Fibroblast of pulmonary artery (primary cell): ENCODE measurements at regions not wholly inside any gene's neighbourhood (a gene's known extent, or its start where the extent isn't known, plus 50 kb on each side); places are given as distances from the start of the nearest gene placed in this dataset.

Experiments used
- DNase-seq: peaks from one replicate; pipeline ENCODE4 v3.0.0-alpha.2; 2010; ENCODE audit warnings: low read depth
- H3K4me3 ChIP-seq: replicated peaks from 2 replicates; pipeline ENCODE4 v1.5.1; 2011; ENCODE audit warnings: low read depth, mild to moderate bottlenecking, control low read depth, low read length, moderate library complexity
- TF ChIP-seq, protein P1 (sequence below): IDR thresholded peaks from 2 replicates; pipeline ENCODE4 v1.5.1; 2011; ENCODE audit warnings: mild to moderate bottlenecking, control low read depth, low read length, inconsistent platforms; ENCODE audit errors: missing control alignments

DNA sequence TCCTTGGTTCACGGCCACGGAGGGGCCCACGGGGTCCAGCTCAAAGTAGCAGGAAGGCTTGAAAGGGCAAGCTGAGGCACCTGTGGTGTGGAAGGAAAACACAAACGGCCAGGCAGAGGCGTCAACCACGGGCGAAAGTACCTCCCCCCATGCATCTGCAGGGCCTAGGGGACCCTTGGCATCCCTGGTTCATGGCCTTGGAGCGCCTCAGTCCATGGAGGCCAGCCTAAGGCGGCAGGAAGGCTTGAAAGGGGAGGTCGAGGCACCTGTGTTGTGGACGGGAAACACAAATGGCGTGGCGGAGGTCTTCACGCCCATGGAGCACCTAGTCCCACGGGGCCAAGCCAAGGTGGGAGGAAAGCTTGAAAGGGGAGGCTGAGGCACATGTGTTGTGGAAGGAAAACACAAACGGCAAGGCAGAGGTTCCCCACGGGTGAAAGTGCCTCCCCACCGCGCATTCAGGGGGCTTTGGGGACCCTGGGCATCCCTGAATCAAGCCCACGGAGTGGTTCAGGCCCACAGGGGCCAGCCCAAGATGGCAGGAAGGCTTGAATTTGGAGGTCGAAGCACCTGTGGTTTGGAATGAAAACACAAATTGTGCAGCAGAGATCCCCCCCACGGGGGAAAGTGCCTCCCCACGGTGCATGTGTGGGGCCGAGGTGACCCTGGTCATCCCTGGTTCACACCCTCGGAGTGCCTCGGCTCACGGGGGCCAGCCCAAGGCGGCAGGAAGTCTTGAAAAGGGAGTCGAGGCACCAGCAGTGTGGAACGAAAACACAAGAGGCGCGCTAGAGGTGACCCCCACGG, 380.8 kb downstream of the ALG10 start:
- DNase-seq = no peak
- TF ChIP-seq, protein P1, sequence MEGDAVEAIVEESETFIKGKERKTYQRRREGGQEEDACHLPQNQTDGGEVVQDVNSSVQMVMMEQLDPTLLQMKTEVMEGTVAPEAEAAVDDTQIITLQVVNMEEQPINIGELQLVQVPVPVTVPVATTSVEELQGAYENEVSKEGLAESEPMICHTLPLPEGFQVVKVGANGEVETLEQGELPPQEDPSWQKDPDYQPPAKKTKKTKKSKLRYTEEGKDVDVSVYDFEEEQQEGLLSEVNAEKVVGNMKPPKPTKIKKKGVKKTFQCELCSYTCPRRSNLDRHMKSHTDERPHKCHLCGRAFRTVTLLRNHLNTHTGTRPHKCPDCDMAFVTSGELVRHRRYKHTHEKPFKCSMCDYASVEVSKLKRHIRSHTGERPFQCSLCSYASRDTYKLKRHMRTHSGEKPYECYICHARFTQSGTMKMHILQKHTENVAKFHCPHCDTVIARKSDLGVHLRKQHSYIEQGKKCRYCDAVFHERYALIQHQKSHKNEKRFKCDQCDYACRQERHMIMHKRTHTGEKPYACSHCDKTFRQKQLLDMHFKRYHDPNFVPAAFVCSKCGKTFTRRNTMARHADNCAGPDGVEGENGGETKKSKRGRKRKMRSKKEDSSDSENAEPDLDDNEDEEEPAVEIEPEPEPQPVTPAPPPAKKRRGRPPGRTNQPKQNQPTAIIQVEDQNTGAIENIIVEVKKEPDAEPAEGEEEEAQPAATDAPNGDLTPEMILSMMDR = no peak
- H3K4me3 ChIP-seq = no peak overlapping the region

DNA sequence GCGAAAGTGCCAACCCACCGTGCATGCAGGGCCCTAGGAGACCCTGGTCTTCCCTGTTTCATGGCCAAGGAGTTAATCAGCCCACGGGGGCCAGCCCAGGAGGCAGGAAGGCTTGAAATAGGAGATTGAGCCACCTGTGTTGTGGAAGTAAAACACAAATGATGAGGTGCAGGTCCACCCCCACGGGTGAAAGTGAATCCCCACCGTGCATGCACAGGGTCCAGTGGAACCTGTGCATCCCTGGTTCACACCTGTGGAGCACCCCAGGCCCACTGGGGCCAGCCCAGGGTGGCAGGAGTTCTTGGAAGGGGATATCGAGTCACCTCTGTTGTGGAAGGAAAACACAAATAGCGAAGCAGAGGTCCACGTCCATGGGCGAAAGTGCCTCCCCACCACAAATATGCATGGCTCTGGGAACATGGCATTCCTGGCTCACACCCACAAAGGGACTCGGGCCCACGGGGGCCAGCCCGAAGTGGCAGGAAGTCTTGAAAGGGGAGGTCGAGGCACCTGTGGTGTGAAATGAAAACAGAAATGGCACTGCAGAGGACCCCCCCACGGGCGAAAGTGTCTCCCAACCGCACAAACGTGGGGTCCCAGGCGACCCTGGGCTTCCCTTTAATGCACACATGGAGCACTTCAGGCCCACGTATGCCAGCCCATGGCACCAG, 381.5 kb downstream of the ALG10 start:
- H3K4me3 ChIP-seq = no peak overlapping the region
- DNase-seq = no peak
- TF ChIP-seq, protein P1 = no peak

DNA sequence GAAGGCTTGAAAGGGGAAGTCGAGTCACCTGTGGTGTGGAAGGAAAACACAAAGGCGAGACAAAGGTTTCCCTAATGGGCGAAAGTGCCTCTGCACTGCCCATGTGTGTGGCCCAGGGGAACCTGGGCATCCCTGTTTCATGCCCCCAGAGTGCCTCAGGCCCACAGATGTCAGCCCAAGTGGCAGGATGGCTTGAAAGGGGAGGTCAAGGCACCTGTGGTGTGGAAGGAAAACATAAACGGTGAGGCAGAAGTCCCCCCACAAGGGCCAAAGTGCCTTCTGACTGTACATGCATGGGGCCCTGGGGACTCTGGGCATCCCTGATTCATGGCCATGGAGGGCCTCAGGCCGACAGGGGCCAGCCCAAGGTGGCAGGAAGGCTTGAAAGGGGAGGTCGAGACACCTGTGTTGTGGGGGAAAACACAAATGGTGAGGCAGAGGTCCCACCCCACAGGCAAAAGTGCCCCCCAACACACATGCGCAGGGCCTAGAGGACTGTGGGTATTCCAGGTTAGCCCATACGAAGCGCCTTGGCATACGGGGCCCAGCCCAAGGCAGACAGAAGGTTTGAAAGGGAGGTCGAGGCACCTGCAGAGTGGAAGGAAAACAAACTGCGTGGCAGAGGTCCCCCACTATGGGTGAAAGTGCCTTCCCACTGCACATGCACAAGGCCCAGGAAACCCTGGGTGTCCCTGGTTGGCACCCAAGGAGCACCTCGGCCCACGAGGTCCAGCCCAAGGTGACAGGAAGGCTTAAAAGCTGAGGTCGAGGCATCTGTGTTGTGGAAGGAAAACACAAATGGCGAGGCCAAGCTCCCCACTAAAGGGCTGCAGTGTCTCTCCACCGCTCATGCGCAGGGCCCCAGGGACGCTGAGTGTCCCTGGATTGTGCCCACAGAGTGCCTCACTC, 382.3 kb downstream of the ALG10 start:
- TF ChIP-seq, protein P1 = no peak
- no peak for DNase-seq
- H3K4me3 ChIP-seq = no peak overlapping the region

DNA sequence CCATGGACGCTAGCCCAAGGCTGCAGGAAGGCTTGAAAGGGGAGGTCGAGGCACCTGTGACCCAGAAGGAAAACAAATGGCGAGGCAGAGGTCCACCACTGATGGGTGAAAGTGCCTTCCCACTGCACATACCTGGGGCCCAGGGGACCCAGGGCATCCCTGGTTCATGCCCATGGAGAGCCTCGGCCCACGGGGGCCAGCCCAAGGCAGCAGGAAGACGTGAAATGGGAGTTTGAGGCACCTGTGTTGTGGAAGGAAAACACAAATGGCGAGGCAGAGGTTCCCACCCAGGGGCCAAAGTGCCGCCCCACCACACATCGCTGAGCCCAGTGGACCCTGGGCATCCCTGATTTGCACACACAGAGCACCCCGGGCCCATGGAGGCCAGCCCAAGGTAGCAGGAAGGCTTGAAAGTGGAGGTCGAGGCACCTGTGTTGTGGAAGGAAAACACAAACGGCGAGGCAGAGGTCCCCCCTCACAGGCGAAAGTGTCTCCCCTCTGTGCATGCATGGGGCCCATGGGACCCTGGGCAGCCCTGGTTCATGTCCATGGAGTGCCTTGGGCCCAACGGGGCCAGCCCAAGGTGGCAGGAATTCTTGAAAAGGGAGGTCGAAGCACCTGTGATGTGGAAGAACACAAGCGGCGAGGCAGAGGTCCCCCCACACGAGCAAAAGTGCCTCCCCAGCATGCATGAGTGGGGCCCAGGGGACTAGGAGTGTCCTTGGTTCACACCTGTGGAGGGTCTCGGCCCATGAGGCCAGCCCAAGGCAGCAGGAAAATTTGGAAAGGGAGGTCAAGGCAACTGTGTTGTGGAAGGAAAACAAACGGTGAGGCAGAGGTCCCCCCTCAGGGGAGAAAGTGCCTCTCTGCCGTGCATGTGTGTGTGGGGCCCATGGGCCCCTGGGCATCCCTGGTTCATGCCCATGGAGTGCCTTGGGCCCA, 383.3 kb downstream of the ALG10 start:
- no peak for DNase-seq
- TF ChIP-seq, protein P1 = no peak
- no peak overlapping the region for H3K4me3 ChIP-seq

DNA sequence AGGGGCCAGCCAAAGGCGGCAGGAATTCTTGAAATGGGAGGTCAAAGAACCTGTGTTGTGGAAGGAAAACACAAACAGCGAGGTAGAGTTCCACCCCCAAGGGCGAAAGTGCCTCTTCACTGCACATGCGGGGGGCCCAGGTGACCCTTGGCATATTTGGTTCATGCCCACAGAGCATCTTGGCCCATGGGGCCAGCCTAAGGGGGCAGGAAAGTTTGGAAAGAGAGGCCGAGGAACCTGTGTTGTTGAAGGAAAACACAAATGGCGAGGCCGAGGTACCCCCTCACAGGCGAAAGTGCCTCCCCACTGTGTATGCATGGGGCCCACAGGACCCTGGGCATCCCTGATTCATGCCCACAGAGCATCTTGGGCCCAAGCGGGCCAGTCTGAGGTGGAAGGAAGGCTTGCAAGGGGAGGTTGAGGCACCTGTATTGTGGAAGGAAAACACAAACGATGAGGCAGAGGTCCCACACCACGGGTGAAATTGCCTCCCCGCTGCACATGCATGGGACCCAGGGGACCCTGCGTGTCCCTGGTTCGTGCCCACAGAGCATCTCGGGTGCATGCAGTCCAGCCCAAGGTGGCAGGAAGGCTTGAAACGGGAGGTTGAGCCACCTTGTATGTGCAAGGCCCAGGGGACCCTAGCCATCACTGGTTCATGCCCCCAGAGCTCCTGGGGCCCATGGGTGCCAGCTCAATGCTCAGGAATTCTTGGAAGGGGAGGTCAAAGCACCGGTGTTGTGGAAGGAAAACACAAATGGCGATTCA, 384.1 kb downstream of the ALG10 start:
- no peak for DNase-seq
- no peak overlapping the region for H3K4me3 ChIP-seq
- TF ChIP-seq, protein P1 = no peak

DNA sequence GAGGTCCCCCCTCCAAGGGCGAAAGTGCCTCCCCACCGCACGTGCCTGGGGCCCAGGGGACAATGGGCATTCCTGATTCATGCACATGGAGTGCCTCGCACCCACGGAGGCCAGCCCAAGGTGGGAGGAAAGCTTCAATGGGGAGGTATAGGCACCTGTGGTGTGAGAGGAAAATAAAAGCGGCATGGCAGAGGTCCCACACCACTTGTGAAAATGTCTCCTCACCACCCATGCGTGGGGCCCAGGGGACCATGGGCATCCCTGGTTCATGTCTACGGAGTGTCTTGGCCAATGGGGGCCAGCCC, 384.7 kb downstream of the ALG10 start:
- no peak for DNase-seq
- TF ChIP-seq, protein P1 = no peak
- no peak overlapping the region for H3K4me3 ChIP-seq
